ENCODE measurements at regions not wholly inside any gene's neighbourhood (a gene's known extent, or its start where the extent isn't known, plus 50 kb on each side); places are given as distances from the start of the nearest gene placed in this dataset.
"Not testable (repeated sequence)": the region's sequence is repeated elsewhere in the genome, so short reads cannot be mapped to it uniquely, and the experiment has no call there.

DNA sequence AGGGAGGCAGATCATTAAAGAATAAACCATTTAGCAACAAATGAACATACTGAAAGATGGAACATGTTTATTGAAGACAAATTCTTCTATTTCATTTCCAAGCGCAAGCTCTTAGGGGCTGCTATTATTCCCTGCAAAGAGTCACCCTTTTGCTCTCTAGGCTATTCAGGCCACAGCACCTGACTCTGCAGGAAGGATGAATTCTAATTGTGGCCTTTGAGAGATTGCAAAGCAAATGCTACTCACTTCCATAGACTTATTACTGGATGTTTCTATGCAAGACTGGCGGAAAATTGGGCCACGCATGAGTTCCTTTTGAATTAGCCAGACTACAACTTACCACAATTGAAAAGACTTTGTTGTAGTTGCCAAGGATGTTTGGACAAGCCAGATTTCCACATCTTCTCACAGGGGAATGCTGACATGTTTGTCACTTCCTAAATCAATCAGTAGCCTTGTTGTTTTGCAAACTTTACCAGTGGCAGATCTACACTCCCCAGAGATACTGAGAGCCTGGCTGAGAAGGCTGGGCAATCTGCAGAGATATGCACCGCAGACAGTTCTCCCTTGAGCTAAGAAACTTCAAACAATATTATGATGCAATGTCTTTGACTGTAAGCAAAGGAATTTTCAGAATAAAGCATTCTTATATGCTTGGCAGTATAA lies 334.3 kb upstream of the SYT1 start:
- no peak for DNase-seq

- DNase-seq = no peak
Observed at GRCh38 chr12:78531831-78532458, 332.6 kb upstream of the SYT1 start.

GRCh38 chr12:78534311-78534710 lies 330.3 kb upstream of the SYT1 start:
- no peak for DNase-seq

- DNase-seq = no peak
Observed at GRCh38 chr12:78540606-78541336, 323.8 kb upstream of the SYT1 start.

DNA sequence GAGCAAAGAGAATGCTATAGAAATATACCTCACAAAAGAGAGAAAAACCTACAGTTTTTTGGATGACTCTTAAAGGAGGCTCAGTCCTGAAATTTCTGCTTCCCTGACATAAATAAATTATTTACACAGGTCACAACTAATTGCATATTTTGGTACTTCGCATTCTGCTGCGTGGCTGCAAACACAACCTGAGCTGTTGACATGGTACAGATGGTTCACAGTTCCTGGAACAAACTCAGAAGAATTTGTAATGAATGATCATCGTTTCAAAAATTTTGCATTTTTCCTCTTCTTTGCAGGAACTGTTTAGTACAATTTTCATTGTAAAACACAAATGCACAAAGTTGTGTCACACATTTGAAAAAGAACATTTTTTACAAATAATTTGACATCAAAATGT lies 313.7 kb upstream of the SYT1 start:
- no peak for DNase-seq

DNA sequence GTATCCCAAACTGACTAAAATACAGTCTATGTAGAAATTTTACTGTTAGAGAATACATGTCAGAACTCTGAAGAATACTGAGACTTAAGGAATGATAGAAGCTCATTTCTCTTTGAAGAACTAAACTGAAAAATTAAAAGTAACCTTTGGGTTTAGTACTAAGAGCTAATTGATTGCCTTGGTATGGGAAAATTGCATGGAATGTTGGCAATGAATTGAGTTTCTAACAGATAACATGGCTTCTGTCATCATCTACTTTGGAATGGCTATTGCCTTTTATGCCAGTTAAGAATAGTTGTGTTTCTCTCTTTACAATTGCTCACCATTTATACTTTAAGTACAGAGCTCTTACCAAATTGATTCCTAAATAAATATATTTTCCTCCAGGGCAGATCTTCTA lies 308.8 kb upstream of the SYT1 start:
- no peak for DNase-seq

- DNase-seq = no peak
Observed at GRCh38 chr12:78556651-78557050, 307.9 kb upstream of the SYT1 start.

- no peak for DNase-seq
Observed at GRCh38 chr12:78559416-78559815, 305.2 kb upstream of the SYT1 start.

GRCh38 chr12:78559886-78560285 lies 304.7 kb upstream of the SYT1 start:
- DNase-seq = no peak

DNA sequence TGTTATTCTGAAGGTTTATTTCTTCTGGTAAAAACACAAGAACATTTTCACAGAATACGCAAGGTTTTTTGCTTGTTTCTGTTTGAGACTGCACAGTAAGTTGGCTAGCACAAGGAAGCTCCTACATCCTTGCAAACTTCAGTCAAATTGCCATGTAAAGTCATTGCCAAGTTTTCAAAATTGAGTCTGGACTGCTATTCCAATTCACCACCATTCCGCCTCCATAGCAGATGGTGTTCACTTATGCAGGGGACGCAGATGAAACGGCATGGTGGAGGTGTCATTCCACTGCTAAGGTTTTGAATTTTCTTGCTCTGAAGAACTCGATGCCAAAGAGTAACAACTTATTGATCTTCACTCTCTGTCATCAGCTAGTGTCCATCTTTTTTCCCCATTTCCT lies 303.9 kb upstream of the SYT1 start:
- no peak for DNase-seq

GRCh38 chr12:78562368-78563205 lies 302.0 kb upstream of the SYT1 start:
- DNase-seq = peak; percentile 57

DNA sequence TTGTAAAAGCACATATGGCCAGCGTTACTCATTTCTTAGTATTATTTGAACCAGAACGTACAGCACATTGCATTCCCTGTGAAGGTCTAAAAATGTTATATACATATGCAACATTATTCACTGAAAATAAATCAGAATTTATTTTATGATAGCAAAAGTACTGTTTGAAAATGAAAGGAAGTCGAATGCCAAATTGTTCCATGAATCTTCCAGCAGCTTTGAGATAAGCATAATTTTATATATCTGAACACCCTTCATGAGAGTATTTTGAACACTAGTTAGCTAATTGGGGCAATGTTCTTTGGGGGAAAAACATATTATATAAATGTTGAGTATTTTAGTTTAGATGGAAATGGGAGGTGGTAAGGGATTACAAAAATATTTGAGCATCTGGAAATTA lies 300.7 kb upstream of the SYT1 start:
- no peak for DNase-seq

DNA sequence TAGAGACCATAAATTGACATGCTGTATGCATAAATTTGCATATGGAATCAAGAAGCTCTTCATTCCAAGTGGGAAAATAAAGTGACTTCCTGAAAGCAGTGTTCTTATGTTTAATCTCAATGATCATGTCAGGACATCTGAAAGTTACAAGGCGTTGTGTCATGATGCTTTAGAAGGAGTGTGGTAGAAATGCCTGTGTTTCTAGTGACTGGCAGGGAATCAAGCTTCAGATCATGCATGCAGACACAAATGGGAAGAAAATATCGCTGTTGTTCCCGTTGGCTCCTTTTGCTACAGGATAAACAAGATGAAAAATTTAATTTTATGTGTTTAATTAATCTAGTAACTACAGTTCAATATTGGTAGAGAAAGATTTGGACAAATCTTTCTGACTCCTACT lies 298.1 kb upstream of the SYT1 start:
- no peak for DNase-seq

- DNase-seq = no peak
Observed at GRCh38 chr12:78568321-78569020, 296.1 kb upstream of the SYT1 start.

DNA sequence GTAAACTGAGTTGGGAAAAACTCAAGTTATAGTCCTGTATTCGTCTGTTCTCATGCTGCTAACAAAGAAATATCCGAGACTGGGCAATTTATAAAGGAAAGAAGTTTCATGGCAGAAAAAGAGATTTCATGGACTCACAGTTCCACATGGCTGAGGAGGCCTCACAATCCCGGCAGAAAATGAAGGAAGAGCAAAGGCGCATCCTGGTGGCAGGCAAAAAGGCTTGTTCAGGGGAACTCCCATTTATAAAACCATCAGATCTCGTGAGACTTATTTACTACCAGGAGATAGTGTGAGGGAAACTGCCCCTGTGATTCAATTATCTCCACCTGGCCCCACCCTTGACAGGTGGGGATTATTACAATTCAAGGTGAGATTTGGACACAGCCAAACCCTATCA lies 292.6 kb upstream of the SYT1 start:
- peak; percentile 53 for DNase-seq

DNA sequence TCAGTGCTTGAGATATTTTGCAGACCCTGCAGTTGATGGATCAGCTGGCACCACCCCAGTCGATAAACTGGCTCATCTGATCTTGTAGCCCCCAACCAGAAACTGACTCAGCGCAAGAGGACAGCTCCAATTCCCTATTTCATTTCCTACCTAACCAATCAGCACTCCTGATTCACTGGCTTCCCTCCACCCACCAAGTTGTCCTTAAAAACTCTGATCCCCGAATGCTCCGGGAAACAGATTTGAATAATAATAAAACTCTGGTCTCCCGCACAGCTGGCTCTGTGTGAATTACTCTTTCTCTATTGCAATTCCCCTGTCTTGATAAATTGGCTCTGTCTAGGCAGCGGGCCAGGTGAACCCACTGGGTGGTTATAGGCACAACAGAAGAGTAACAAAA lies 289.4 kb upstream of the SYT1 start:
- DNase-seq = not testable (repeated sequence)

DNA sequence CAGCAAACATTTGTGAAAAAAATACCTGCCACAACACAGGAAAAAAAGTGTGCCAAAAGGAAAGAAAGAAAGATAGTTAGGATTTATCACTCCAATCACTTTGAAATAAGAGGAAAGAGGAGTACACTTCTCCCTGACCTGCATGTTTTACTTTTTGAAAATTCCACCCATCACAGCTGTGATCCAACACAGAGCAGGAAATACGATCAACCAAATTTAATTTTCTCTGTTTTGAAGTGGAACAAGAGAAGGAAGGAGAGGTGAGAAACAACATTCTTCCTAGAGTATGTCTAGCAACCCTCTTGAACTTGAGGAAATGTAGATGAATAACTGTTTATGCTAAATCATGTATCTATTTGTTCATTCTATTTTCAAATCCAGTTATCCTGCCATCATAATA lies 284.7 kb upstream of the SYT1 start:
- no peak for DNase-seq

- DNase-seq = no peak
Observed at GRCh38 chr12:78580296-78580695, 284.3 kb upstream of the SYT1 start.

- peak; percentile 79 for DNase-seq
Observed at GRCh38 chr12:78584695-78585094, 279.9 kb upstream of the SYT1 start.

DNA sequence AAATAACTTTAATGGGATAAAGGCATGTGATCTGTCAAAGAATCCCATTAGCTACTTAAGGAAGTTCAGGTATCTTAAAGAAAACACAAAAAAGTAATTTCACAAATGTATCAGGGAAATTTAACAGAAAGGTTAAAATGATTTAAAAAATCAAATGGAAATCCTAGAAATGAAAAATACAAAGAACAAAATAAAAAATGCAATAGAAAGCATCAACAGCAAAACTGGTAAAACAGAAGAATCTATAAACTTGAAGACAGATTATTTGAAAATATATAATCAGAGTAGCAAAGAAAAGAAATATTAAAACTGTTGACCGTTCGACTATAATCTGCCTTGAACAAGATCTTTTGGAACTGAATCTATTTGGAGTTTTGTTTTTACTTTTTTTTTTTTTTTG lies 279.4 kb upstream of the SYT1 start:
- no peak for DNase-seq

- no peak for DNase-seq
Observed at GRCh38 chr12:78586790-78587189, 277.8 kb upstream of the SYT1 start.

GRCh38 chr12:78599366-78599765 lies 265.2 kb upstream of the SYT1 start:
- no peak for DNase-seq

GRCh38 chr12:78600541-78600940 lies 264.0 kb upstream of the SYT1 start:
- no peak for DNase-seq

All from DMS53 (cell line).